ENCODE measurements at regions not wholly inside any gene's neighbourhood (a gene's known extent, or its start where the extent isn't known, plus 50 kb on each side); places are given as distances from the start of the nearest gene placed in this dataset.

DNA sequence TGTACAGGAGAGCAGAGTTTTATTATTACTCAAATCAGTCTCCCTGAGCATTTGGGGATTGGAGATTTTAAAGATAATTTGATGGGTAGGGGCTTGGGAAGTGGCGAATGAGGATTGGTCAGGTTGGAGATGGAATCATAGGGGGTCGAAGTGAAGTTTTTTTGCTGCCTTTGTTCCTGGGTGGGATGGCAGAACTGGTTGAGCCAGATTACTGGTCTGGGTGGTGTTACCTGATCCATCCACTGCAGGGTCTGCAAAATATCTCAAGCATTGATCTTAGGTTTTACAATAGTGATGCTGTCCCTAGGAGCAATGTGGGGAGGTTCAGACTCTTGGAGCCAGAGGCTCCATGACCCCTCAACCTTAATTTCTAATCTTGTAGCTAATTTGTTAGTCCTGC is 108.8 kb downstream of the BACH1 start:
- no peak overlapping the region for H2BK20ac ChIP-seq (ENCODE audit: low read depth, low read length, poor library complexity, severe bottlenecking)
- no peak for DNase-seq
- no peak overlapping the region for H3K18ac ChIP-seq (ENCODE audit: insufficient read length, low read depth, low read length)
- H4K91ac ChIP-seq (ENCODE audit: insufficient read length, low read depth, low read length): no peak overlapping the region
- no CpG with 5 or more reads among the region's 2 CpGs for WGBS (ENCODE audit: extremely low coverage, insufficient read length, low lambda C conversion rate)
- H3K23ac ChIP-seq (ENCODE audit: insufficient read length, low read depth, low read length): no peak overlapping the region
- no peak overlapping the region for H3K9ac ChIP-seq (ENCODE audit: extremely low read depth, insufficient read length, low read length)
- no peaks in the 10 kb centered on the region; the same call in 1 of the 2 replicates for H3K4me1 ChIP-seq (ENCODE audit: insufficient read depth, low read length)
- H3K27me3 ChIP-seq (ENCODE audit: insufficient read depth, low read length): no peaks in the 10 kb centered on the region
- H3K4me1 Mint-ChIP-seq: peaks cover 21 to 23% of the 10 kb centered on the region in 2 experiments
- no peak overlapping the region for H2AFZ ChIP-seq (ENCODE audit: low read length)
- no peaks in the 10 kb centered on the region for H3K27me3 Mint-ChIP-seq (ENCODE audit: low read depth)
- H4K20me1 ChIP-seq (ENCODE audit: control insufficient read depth, insufficient read depth, insufficient read length): no peaks in the 10 kb centered on the region
- H3K4me2 ChIP-seq (ENCODE audit: insufficient read depth, insufficient read length, low read length): no peak overlapping the region
- TF ChIP-seq CTCF (conservative IDR thresholded peaks at IDR 0.05): no peak
- H3K4me3 Mint-ChIP-seq: no peak overlapping the region
- no peak overlapping the region for H2BK15ac ChIP-seq (ENCODE audit: low read depth, low read length)
- H3K23me2 ChIP-seq (ENCODE audit: insufficient read length, low read depth, low read length, poor library complexity, severe bottlenecking): no peaks in the 10 kb centered on the region
- no peak overlapping the region for H3K27ac ChIP-seq (ENCODE audit: insufficient read length, low read depth, low read length)
- H3K14ac ChIP-seq (ENCODE audit: insufficient read depth, low read length): no peak overlapping the region; the same call in 1 of the 2 replicates
- no peak overlapping the region for H2BK12ac ChIP-seq (ENCODE audit: insufficient read length, low read depth, low read length)
- peaks cover 2 to 21% (median 13%) of the 10 kb centered on the region in 3 experiments; a peak in 6 of 7 replicates for H3K36me3 Mint-ChIP-seq (ENCODE audit: insufficient read depth in 1 of 3, low read depth in 3 of 3)
- no peaks in the 10 kb centered on the region for H3K79me2 ChIP-seq (ENCODE audit: insufficient read depth, low read length)
- H4K8ac ChIP-seq (replicated peaks; ENCODE audit: insufficient read length, low read depth, low read length): no peak overlapping the region
- peak overlapping the region in 1 of 3 experiments; percentile 8; a peak in 2 of 7 replicates for H3K27ac Mint-ChIP-seq
- no peak overlapping the region for H3T11ph ChIP-seq (ENCODE audit: low read length)
- H2BK120ac ChIP-seq (ENCODE audit: low read depth, low read length, poor library complexity, severe bottlenecking): no peak overlapping the region
- H3K79me1 ChIP-seq (ENCODE audit: insufficient read depth, low read depth, low read length, poor library complexity, severe bottlenecking): no peaks in the 10 kb centered on the region
- no peak overlapping the region for H2BK5ac ChIP-seq (ENCODE audit: insufficient read length, low read length)
- H4K5ac ChIP-seq (ENCODE audit: insufficient read length, low read depth, low read length): no peak overlapping the region
- no peak overlapping the region for H2AK5ac ChIP-seq (ENCODE audit: insufficient read length, low read length)
- H3K9me3 Mint-ChIP-seq: peaks cover 7 to 8% of the 10 kb centered on the region in 2 experiments
- H3K4ac ChIP-seq (ENCODE audit: low read depth, low read length): no peak overlapping the region
- no peaks in the 10 kb centered on the region for H3K9me3 ChIP-seq (ENCODE audit: control insufficient read depth, low read depth, low read length)
- H3K56ac ChIP-seq (ENCODE audit: insufficient read length, low read depth, low read length): no peak overlapping the region
